ENCODE measurements at regions not wholly inside any gene's neighbourhood (a gene's known extent, or its start where the extent isn't known, plus 50 kb on each side); places are given as distances from the start of the nearest gene placed in this dataset.

DNA sequence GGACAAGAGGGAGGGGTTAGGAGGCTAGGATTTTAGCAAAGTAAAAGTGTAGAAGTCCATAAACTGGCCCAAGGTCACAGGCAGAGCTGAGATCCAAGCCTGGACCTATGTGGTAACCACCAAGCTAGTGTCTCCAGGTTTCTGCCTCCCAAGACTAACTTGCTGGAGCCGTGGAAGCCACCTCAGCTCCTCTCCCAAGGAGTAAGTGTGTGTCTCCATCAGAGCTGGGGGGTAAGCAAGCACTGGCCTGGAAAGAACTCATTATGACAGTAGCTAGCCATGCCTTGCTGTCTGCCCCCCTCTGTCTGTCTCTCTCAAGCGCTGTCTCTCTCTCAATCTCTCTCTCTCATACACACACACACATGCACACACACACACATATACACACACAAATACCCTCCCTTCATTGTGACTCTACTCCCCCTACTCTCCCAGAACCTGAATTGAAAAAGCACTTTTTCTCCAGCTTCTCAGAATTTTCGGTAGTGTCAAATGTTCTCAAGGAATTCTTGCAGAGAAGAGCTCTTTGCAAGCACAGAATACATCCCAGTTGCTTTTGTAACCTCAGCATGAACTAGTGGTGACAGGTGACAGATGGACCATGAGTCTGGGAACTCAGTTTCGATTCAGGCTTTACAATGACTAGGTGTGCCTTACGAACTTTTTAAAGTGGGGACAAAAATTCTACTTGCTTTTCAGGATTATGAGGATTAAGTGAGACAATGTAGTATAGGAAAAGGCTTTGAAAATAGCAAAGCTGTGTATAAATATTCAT, 238.0 kb upstream of the FGGY start:
- TF ChIP-seq, protein P1, sequence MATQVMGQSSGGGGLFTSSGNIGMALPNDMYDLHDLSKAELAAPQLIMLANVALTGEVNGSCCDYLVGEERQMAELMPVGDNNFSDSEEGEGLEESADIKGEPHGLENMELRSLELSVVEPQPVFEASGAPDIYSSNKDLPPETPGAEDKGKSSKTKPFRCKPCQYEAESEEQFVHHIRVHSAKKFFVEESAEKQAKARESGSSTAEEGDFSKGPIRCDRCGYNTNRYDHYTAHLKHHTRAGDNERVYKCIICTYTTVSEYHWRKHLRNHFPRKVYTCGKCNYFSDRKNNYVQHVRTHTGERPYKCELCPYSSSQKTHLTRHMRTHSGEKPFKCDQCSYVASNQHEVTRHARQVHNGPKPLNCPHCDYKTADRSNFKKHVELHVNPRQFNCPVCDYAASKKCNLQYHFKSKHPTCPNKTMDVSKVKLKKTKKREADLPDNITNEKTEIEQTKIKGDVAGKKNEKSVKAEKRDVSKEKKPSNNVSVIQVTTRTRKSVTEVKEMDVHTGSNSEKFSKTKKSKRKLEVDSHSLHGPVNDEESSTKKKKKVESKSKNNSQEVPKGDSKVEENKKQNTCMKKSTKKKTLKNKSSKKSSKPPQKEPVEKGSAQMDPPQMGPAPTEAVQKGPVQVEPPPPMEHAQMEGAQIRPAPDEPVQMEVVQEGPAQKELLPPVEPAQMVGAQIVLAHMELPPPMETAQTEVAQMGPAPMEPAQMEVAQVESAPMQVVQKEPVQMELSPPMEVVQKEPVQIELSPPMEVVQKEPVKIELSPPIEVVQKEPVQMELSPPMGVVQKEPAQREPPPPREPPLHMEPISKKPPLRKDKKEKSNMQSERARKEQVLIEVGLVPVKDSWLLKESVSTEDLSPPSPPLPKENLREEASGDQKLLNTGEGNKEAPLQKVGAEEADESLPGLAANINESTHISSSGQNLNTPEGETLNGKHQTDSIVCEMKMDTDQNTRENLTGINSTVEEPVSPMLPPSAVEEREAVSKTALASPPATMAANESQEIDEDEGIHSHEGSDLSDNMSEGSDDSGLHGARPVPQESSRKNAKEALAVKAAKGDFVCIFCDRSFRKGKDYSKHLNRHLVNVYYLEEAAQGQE (IDR thresholded peaks at IDR 0.05; ENCODE audit: insufficient read depth in 1 of 2, low read depth in 2 of 2, low read length in 2 of 2): no peak
- no peak for TF ChIP-seq POLR2AphosphoS5 (IDR thresholded peaks at IDR 0.05; ENCODE audit: low read depth, low read length)
- no peak for TF ChIP-seq TAF1 (IDR thresholded peaks at IDR 0.05; ENCODE audit: borderline replicate concordance, insufficient read depth, low read length)
- no peak for TF ChIP-seq SIN3A (IDR thresholded peaks at IDR 0.05; ENCODE audit: borderline replicate concordance, insufficient read depth, low read length)
- no peak for TF ChIP-seq FOXP2 (optimal IDR thresholded peaks at IDR 0.05; ENCODE audit: borderline replicate concordance, extremely low read depth, extremely low read length, insufficient read depth)

All from PFSK-1 (cell line).